ENCODE measurements at regions not wholly inside any gene's neighbourhood (a gene's known extent, or its start where the extent isn't known, plus 50 kb on each side); places are given as distances from the start of the nearest gene placed in this dataset.

DNA sequence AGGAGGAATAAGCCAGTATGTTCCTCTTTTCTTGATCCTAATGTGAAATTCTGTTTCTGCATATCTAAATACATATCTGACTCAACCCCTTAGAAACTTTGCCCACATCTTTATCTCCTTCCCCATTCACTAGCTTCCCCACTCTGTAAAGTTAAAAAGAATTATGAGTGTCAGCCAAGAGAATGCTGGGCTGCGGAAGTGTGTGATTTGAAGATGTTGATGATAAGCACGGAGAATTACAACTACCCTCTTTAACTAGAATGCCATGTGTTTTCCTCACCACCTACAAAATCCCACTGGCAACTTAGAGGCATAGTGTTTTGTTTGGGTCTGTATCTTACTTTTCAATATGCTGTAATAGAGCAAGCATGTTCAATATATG, 490.4 kb upstream of the FANCL start:
- Mint-ChIP-seq H3K4me3 (no peak overlapping the region), H3K4me1 (no peaks in the 10 kb centered on the region), H3K36me3 (ENCODE audit: insufficient read depth) (no peaks in the 10 kb centered on the region), H3K27ac (ENCODE audit: low read depth) (no peak overlapping the region), H3K27me3 (no peaks in the 10 kb centered on the region), H3K9me3 (no peaks in the 10 kb centered on the region)
- no peak for ATAC-seq (replicated peaks; ENCODE audit: extremely low read depth, poor library complexity, severe bottlenecking)
- DNase-seq (ENCODE audit: low spot score in 2 of 2), result no peak

DNA sequence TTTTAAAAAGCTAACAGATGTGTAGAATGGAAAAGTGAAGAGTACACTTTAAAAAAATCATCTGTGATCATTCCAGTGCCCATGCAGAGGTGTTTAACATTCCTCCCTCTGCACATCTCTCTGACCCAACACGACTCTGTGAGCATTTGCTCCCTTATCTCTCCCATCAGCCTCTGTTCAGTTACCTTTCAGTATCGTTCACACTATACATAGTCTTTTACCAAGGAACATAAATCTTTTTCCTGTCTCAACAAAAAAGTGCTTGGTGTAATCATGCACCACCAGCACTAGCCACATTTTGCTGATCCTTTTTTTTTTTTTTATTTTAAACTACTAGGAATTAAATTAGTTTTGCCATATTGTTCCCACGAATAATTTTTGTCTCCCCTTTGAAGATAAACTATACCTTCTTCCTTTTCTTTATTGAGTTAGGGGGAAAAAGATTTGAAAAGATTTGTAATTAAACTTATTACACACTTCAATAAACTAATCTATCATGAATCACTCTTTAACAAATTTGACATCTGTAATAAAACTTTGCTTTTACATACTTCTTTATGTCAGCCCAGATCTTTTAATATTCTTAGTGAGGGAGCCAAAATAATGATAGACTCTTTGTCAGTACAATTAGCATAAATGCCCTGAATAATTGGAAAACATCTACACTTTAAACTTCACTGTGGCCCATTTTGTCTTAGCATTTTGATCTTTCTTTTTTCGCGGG, 489.8 kb upstream of the FANCL start:
- Mint-ChIP-seq H3K27ac (ENCODE audit: low read depth) (no peak overlapping the region), H3K4me1 (no peaks in the 10 kb centered on the region), H3K27me3 (no peaks in the 10 kb centered on the region), H3K9me3 (no peaks in the 10 kb centered on the region), H3K4me3 (no peak overlapping the region), H3K36me3 (ENCODE audit: insufficient read depth) (no peaks in the 10 kb centered on the region)
- DNase-seq (ENCODE audit: low spot score in 2 of 2) (no peak), ATAC-seq (replicated peaks; ENCODE audit: extremely low read depth, poor library complexity, severe bottlenecking) (no peak)

DNA sequence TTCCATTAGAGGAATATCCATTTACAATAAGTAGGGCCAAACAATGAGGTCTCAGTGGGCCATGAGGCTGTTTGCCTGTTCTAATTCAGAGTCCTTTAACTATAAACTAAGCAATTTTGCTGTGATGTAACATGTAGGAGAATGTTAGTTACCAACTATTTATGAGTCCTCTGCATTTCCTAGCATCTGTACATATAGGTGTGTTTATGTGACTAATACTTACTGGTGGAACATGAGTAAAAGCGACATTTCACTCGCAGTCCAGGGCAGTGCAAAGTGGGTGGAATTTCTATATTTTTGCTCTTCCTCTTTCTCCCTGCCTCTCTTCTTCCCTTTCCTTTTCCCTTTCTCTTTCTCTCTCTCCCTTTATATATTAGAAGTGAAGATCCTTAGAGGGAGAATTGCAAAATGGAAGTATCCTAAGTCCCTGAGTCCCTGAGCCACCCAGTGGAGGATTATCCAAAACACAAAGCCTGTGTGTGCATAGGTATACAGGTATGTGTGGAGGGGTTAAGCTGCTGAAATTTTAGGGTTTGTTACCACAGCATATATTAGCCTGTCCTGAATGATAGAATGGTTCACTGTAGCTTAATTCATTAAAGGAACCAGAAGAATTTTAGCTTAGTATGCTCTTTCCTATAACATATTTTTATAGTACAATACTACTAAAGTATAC, 487.0 kb upstream of the FANCL start:
- Mint-ChIP-seq H3K36me3 (ENCODE audit: insufficient read depth) (no peaks in the 10 kb centered on the region), H3K27ac (ENCODE audit: low read depth) (no peak overlapping the region), H3K4me1 (no peaks in the 10 kb centered on the region), H3K9me3 (no peaks in the 10 kb centered on the region), H3K4me3 (no peak overlapping the region), H3K27me3 (no peaks in the 10 kb centered on the region)
- no peak for ATAC-seq (replicated peaks; ENCODE audit: extremely low read depth, poor library complexity, severe bottlenecking)
- DNase-seq (ENCODE audit: low spot score in 2 of 2), result no peak

DNA sequence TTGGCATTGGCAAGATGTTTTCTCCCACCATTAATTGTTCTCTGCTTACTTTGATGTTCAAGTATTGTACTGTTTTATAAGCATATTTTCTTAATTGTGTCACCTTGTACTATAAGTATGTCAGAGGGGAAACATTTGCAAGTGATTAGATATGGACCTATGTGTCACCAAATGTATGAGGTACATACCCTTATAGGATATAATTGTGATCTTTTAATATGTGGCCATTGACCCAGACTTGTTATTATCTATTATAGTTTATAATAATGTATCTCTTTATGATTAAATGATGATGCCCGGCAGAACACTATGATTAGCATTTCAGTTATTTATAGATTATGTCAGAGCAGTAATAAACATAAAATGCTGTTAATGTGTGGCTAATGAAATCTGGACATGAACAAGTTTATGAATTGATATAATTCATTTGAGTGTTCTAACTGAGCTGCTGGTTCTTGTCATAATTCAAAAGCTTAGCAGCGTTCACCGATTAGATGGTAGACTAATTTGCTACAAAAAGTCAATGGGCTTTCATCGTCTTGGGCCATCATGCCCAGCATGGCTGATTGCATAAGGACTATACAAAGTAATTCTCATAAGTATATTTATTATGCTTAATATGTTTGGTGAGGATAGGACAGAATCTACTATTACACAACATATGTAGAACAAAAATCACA, 480.9 kb upstream of the FANCL start:
- Mint-ChIP-seq H3K4me1 (no peaks in the 10 kb centered on the region), H3K36me3 (ENCODE audit: insufficient read depth) (no peaks in the 10 kb centered on the region), H3K27ac (ENCODE audit: low read depth) (no peak overlapping the region), H3K9me3 (no peaks in the 10 kb centered on the region), H3K4me3 (no peak overlapping the region), H3K27me3 (no peaks in the 10 kb centered on the region)
- ATAC-seq (replicated peaks; ENCODE audit: extremely low read depth, poor library complexity, severe bottlenecking) (no peak), DNase-seq (ENCODE audit: low spot score in 2 of 2) (no peak)

DNA sequence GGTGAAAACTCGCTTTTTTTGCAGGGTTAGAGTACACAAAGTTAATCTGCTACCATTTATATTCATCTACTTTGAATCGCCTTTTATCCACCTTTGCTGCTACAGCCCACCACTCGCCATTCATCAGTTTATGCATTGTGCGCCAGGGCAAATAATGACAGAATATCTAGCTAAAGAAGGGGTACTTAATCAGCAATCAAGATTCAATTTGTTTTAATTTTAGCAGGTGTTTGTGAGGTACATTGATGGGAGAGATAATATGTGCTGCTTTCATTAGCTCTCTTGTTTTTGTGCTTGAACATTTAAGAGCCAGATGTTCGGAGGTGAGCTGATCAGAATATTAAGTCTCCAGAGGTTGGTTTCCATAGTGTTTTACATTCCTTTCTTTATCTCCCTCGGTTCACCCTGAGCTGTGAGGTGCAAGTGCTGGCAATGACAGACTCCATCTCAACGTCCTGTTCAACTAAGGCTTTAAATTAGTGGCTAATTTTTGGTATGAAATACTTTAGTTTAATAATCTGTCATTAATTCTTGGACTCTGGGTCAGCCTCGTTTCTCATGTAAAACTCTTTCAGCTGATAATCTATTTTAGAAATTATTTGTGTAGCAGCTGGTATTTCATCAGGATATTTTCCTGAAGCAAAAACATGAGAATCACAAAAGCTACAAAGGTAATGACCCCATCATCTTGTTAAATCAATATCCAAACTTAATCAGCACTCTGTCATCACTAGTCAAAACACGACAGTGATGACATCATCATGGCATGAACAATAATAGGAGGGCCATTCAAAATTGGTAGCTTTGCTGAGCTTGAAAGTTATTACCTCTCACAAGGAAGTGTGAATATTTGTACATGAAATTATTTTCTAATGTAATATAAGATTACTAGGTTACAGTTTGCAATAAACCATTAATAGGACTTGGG, 479.9 kb upstream of the FANCL start:
- Mint-ChIP-seq H3K4me1 (no peaks in the 10 kb centered on the region), H3K27me3 (no peaks in the 10 kb centered on the region), H3K9me3 (no peaks in the 10 kb centered on the region), H3K4me3 (no peak overlapping the region), H3K36me3 (ENCODE audit: insufficient read depth) (no peaks in the 10 kb centered on the region), H3K27ac (ENCODE audit: low read depth) (no peak overlapping the region)
- ATAC-seq (replicated peaks; ENCODE audit: extremely low read depth, poor library complexity, severe bottlenecking), result no peak
- no peak for DNase-seq (ENCODE audit: low spot score in 2 of 2)

DNA sequence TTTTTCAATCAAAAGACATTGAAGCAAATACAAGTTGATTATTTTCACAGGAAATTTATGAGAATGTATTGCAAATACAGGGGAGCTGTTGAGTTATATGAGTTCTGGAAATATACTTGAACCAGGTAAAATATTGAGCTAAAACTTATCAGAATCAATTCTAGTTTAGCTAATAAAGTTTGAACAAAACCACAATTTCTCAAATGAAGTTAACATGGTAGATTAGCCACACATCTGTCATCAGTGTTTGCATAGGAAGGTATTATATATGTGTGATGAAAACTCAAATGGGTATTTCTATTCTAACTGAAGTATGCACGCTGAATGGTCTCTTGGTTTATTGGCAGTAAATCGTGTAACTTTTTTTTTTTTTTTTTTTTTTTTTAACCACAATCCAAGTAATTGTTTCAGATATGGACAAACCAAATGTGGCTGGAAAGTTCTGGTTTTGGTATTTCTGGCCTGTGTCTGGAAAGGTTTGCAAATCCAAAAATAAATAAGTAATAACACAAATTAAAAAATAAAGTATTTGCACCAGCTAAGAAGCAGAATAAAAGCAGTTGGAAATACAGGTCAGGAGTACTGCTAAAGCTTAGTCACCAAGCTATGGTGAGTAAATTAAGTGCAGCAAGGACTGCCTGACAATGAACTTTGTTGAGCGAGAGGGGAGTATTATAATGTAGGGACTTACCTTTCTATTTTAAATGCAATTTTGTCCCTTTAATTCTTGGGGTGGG, 479.1 kb upstream of the FANCL start:
- ATAC-seq (replicated peaks; ENCODE audit: extremely low read depth, poor library complexity, severe bottlenecking) (no peak), DNase-seq (ENCODE audit: low spot score in 2 of 2) (no peak)
- H3K4me1 Mint-ChIP-seq, result no peaks in the 10 kb centered on the region
- no peak overlapping the region for H3K4me3 Mint-ChIP-seq
- H3K27ac Mint-ChIP-seq (ENCODE audit: low read depth), result no peak overlapping the region
- H3K27me3 Mint-ChIP-seq, result no peaks in the 10 kb centered on the region
- no peaks in the 10 kb centered on the region for H3K36me3 Mint-ChIP-seq (ENCODE audit: insufficient read depth)
- no peaks in the 10 kb centered on the region for H3K9me3 Mint-ChIP-seq

DNA sequence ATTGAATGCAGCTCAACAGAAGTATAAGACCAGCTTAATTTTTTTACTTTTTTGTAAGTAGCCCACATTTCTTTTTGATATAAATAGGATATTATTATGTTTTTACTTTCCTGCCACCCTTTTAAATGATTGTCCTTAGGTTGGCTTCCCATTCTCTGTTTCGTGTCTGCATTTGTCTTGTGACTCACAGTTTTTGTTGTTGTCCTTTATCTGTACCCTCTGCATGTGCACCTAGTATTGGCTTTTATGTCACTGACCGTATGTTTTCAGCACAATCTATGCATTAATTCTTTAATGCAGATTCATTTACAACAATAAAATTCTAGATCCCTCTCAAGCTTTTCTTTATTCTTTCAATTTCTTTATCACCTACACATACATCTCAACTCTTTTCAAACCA, 474.2 kb upstream of the FANCL start:
- H3K36me3 Mint-ChIP-seq (ENCODE audit: insufficient read depth), result no peaks in the 10 kb centered on the region
- no peaks in the 10 kb centered on the region for H3K9me3 Mint-ChIP-seq
- no peaks in the 10 kb centered on the region for H3K27me3 Mint-ChIP-seq
- no peak for DNase-seq (ENCODE audit: low spot score in 2 of 2)
- H3K4me3 Mint-ChIP-seq, result no peak overlapping the region
- H3K27ac Mint-ChIP-seq (ENCODE audit: low read depth), result no peak overlapping the region
- no peak for ATAC-seq (replicated peaks; ENCODE audit: extremely low read depth, poor library complexity, severe bottlenecking)
- H3K4me1 Mint-ChIP-seq, result no peaks in the 10 kb centered on the region

DNA sequence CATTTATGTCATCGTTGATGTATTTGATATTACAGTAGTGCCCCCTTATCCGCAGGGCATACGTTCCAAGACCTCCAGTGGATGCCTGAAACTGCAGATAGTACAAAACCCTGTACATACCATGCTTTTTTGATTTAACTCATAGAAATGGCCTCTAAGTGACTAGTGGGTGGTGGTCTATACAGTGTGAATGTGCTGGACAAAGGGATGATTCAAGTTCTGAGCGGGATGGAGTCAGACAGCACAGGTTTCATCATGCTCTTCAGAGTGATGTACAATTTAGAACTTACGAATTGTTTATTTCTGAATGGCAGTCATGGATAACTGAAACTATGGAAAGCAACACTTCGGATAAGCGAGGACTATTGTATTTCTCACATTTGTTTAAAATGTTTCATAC, 473.1 kb upstream of the FANCL start:
- ATAC-seq (replicated peaks; ENCODE audit: extremely low read depth, poor library complexity, severe bottlenecking) (no peak), DNase-seq (ENCODE audit: low spot score in 2 of 2) (no peak)
- Mint-ChIP-seq H3K4me1 (no peaks in the 10 kb centered on the region), H3K4me3 (no peak overlapping the region), H3K27ac (ENCODE audit: low read depth) (no peak overlapping the region), H3K27me3 (no peaks in the 10 kb centered on the region), H3K9me3 (peaks cover 6% of the 10 kb centered on the region), H3K36me3 (ENCODE audit: insufficient read depth) (no peaks in the 10 kb centered on the region)

DNA sequence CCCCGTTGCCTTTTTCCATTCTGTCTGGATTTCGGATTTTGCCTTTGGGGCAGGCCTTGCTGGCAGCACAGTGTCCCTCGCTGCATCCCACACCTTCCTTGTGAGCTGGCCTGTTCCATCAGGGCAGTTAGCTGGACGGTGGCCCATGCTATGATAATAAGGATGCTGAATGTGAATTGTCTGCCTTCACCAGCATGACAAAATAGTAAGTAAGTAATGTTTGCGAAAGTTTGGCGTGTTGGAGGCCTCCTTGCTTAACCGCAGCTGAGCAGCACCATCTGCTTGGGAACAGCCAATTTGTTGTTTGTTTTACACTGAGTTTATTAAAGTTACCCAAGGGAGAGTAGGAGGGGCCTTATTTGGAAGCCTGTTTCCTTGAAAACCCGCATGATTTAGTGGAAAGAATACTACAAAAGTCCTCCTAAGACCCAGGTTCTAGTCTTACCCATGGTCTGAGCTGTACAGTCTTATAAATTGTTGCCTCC, 469.7 kb upstream of the FANCL start:
- Mint-ChIP-seq H3K27ac (ENCODE audit: low read depth) (no peak overlapping the region), H3K27me3 (no peaks in the 10 kb centered on the region), H3K9me3 (peaks cover 13% of the 10 kb centered on the region), H3K36me3 (ENCODE audit: insufficient read depth) (no peaks in the 10 kb centered on the region), H3K4me3 (no peak overlapping the region), H3K4me1 (no peaks in the 10 kb centered on the region)
- ATAC-seq (replicated peaks; ENCODE audit: extremely low read depth, poor library complexity, severe bottlenecking), result no peak
- DNase-seq (ENCODE audit: low spot score in 2 of 2), result no peak

DNA sequence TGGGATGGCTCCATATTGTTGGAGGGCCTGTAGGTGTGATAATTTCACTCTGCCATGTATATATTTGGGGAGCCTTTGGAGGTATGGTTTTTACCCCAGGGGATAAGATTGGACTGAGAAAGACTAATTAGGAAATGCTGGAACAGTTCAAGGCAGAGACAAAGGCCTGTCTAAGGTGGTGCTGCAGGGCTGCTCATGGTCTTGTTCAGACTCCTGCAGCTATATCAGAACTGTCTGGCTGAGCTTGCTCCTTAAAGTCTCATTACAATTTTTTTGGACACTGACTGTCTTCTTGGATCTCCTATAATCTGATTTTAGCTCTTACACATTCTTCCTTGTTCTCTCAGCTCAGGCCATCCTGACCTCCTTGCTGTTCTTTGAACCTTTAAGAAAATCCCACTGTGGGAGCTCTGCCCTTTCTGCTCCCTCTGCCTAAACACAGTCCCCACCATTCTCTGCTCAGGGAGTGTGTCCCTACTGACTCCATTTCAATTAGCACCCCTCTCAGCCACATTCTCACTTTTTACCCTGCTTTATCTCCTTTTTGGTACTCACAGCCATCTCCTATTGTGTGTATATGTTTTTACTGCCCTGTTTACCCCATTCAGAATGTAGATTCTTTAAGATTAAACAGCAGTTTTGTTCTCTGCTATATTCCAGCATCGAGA, 468.7 kb upstream of the FANCL start:
- Mint-ChIP-seq H3K9me3 (peaks cover 13% of the 10 kb centered on the region), H3K4me3 (no peak overlapping the region), H3K27ac (ENCODE audit: low read depth) (no peak overlapping the region), H3K27me3 (no peaks in the 10 kb centered on the region), H3K4me1 (no peaks in the 10 kb centered on the region), H3K36me3 (ENCODE audit: insufficient read depth) (no peaks in the 10 kb centered on the region)
- DNase-seq (ENCODE audit: low spot score in 2 of 2) (no peak), ATAC-seq (replicated peaks; ENCODE audit: extremely low read depth, poor library complexity, severe bottlenecking) (no peak)

DNA sequence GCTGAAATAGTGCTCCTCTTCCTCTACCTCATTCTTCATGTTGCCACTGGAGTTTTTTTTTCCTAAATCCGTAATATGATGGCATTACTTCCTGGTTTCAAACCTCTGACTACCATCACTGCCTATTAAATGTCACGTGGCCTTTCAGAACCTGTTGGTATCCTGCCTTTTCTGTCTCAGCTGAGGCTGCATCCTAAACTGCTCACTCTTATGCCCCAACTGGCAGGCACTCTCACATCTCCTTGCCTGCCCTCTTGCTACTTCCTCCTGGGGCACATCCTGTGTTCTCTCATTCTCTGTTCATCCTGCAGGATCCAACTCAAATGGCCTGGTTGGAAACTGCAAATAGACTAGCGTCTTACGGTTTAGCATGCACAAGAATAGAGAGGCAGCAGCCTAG, 468.1 kb upstream of the FANCL start:
- H3K4me3 Mint-ChIP-seq, result no peak overlapping the region
- no peak overlapping the region for H3K27ac Mint-ChIP-seq (ENCODE audit: low read depth)
- H3K4me1 Mint-ChIP-seq, result no peaks in the 10 kb centered on the region
- DNase-seq (ENCODE audit: low spot score in 2 of 2), result no peak
- H3K9me3 Mint-ChIP-seq, result peaks cover 13% of the 10 kb centered on the region
- H3K36me3 Mint-ChIP-seq (ENCODE audit: insufficient read depth), result no peaks in the 10 kb centered on the region
- no peaks in the 10 kb centered on the region for H3K27me3 Mint-ChIP-seq
- ATAC-seq (replicated peaks; ENCODE audit: extremely low read depth, poor library complexity, severe bottlenecking), result no peak
